ENCODE measurements at regions not wholly inside any gene's neighbourhood (a gene's known extent, or its start where the extent isn't known, plus 50 kb on each side); places are given as distances from the start of the nearest gene placed in this dataset.

DNA sequence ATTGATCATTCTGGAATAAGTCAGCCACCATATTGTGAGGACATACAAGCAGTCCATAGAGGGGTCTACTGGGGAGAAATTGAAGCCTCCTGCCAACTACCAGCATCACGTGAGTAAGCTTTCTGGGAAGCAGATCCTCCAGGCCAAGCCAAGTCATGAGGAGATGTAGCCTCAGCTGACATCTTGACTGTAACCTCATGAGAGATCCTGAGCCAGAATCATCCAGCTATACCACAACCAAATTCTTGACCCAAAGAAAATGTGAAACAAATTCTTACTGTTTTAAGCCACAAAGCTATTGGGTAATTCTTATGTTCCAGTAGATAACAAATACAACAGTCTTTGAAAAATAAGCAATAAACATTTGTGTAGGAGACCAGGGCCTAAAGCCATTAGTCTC lies 479.4 kb upstream of the DCN start:
- TF ChIP-seq, protein P1, sequence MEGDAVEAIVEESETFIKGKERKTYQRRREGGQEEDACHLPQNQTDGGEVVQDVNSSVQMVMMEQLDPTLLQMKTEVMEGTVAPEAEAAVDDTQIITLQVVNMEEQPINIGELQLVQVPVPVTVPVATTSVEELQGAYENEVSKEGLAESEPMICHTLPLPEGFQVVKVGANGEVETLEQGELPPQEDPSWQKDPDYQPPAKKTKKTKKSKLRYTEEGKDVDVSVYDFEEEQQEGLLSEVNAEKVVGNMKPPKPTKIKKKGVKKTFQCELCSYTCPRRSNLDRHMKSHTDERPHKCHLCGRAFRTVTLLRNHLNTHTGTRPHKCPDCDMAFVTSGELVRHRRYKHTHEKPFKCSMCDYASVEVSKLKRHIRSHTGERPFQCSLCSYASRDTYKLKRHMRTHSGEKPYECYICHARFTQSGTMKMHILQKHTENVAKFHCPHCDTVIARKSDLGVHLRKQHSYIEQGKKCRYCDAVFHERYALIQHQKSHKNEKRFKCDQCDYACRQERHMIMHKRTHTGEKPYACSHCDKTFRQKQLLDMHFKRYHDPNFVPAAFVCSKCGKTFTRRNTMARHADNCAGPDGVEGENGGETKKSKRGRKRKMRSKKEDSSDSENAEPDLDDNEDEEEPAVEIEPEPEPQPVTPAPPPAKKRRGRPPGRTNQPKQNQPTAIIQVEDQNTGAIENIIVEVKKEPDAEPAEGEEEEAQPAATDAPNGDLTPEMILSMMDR (IDR thresholded peaks at IDR 0.05; ENCODE audit: insufficient read depth, missing control alignments), result no peak
- no peak for DNase-seq (ENCODE audit: insufficient read length, low spot score)
- no peak for FAIRE-seq

DNA sequence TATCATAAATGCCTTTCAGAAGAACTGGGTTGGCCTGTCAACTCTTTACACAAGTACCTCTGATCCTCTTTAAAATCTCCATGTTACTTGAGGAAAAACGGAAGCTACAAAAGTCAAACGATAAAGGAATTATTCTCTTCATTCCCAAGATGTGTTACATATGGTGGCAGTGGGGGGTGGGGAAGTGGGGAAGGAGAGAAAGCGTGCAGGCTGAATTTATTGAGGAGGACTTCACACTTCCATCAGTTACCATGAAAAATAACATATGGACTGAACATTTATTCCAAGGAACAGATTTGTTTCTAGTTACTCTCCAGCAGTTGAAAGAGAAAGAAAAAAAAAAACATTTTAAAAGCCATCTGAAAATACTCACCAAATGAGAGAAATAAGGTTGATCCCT lies 474.4 kb upstream of the DCN start:
- DNase-seq (ENCODE audit: insufficient read length, low spot score), result no peak
- FAIRE-seq, result no peak
- TF ChIP-seq, protein P1 (IDR thresholded peaks at IDR 0.05; ENCODE audit: insufficient read depth, missing control alignments), result no peak

DNA sequence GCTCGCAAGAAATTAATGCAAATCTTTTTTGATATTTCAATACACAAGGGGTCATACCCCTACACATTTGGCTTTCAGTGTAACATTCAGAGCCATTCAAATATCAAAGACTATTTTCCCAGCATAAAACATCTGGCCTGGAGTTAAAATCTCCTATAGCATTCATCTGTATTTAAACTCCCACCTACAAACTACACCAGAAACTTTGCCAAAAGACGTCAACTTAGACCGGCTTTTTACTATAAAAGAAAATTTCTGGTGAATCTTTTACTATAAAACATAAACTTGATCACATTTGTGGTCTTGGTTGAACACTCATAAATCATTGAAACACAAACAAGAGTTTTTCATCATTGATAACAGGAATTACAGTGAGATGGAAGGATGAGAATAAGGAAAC lies 473.3 kb upstream of the DCN start:
- FAIRE-seq (no peak), DNase-seq (ENCODE audit: insufficient read length, low spot score) (no peak)
- TF ChIP-seq, protein P1 (IDR thresholded peaks at IDR 0.05; ENCODE audit: insufficient read depth, missing control alignments), result no peak

DNA sequence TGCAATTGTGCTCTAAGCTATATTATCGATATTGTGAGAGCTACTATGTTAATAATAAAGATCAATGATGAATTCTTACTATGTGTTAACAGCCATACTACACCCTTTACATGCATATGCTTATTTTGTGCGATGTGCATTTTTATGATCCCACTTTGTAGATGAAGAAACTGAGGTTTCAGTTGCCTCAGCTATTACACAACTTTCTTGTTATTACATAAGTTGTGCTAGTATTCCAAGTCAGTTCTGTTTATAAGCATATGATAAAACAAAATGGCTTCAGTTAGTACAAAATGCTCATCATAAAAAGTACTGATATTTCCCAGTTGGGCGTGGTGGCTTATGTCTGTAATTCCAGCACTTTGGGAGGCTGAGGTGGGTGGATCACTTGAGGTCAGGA lies 471.5 kb upstream of the DCN start:
- FAIRE-seq, result no peak
- TF ChIP-seq, protein P1 (IDR thresholded peaks at IDR 0.05; ENCODE audit: insufficient read depth, missing control alignments), result no peak
- DNase-seq (ENCODE audit: insufficient read length, low spot score), result no peak

DNA sequence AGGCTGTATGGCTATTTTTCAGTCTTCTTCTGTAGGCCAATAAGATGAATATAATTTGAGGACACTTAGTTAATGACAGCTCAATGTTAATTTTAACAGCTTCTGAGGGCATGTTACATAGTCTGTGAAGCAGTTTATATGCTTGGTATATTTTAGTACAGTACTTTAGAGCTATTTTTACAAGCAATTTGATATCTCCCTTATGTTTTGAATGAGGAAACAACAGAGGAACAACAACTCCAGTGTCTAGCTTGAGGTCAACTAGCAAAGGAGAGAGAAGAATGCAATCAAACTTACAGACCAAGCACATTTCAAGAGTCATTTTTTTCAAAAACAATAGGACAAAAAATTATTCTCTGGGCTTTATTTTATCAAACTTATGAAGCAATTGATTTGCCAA lies 469.1 kb upstream of the DCN start:
- no peak for DNase-seq (ENCODE audit: insufficient read length, low spot score)
- TF ChIP-seq, protein P1 (IDR thresholded peaks at IDR 0.05; ENCODE audit: insufficient read depth, missing control alignments), result no peak
- no peak for FAIRE-seq

DNA sequence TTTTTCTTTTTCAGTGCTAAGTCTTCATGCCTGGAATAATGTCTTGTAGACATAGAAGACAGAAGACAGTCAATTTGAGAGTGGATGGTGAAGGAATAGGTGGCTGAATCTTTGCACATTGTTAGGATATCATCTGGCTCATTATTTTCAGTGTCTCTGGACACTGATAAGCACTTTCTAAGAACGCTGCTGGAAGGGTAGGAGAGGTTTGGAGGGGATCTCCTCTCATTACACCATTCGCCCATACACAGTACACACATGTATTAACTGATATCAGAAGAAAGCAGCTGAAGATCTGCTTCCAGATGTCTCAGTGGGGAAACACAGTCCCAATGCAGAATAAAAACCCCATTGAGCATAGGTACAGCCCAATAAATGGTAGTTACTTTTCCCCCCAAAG lies 461.1 kb upstream of the DCN start:
- DNase-seq (ENCODE audit: insufficient read length, low spot score) (no peak), FAIRE-seq (no peak)
- TF ChIP-seq, protein P1 (IDR thresholded peaks at IDR 0.05; ENCODE audit: insufficient read depth, missing control alignments), result no peak

DNA sequence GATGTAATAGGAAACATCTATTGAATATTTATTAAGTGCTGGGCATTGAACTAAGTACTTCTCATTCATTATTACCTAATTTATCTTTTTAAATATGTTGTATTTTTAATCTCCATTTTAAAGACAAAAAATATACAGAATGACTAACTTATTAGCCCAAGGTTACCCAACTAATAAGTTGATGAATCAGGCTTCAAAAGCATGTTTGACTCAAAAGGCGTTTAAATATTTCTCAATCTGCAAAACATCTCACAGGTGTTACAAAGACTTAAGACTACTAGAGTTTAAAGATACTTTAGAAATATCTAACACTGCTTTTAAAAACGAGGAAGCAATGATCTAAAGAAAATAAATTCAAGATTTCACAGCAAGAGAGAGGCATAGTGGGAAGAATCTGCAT lies 457.4 kb upstream of the DCN start:
- no peak for FAIRE-seq
- TF ChIP-seq, protein P1 (IDR thresholded peaks at IDR 0.05; ENCODE audit: insufficient read depth, missing control alignments), result no peak
- DNase-seq (ENCODE audit: insufficient read length, low spot score), result no peak

Measured in D721Med (cell line).